CD1c-positive myeloid dendritic cell (primary cell): ENCODE measurements at regions not wholly inside any gene's neighbourhood (a gene's known extent, or its start where the extent isn't known, plus 50 kb on each side); places are given as distances from the start of the nearest gene placed in this dataset.

Source experiments
- DNase-seq: peaks from one replicate; pipeline ENCODE4 v3.0.0-alpha.2; 2016; ENCODE audit errors: extremely low spot score

- no peak for DNase-seq
Measured at GRCh38 chr2:224211791-224212190, 172.7 kb upstream of the SERPINE2 start.

GRCh38 chr2:224211181-224211480, 172.0 kb upstream of the SERPINE2 start:
- no peak for DNase-seq

GRCh38 chr2:224210286-224211180, 171.4 kb upstream of the SERPINE2 start:
- no peak for DNase-seq

- DNase-seq = no peak
Measured at GRCh38 chr2:224209555-224210285, 170.6 kb upstream of the SERPINE2 start.

- DNase-seq = no peak
Measured at GRCh38 chr2:224208443-224208842, 169.4 kb upstream of the SERPINE2 start.

GRCh38 chr2:224208007-224208406, 168.9 kb upstream of the SERPINE2 start:
- no peak for DNase-seq

GRCh38 chr2:224206816-224207215, 167.7 kb upstream of the SERPINE2 start:
- DNase-seq = no peak

GRCh38 chr2:224202281-224202865, 163.3 kb upstream of the SERPINE2 start:
- DNase-seq = no peak

GRCh38 chr2:224198436-224198835, 159.3 kb upstream of the SERPINE2 start:
- no peak for DNase-seq

GRCh38 chr2:224196810-224197209, 157.7 kb upstream of the SERPINE2 start:
- DNase-seq = no peak

- DNase-seq = no peak
Measured at GRCh38 chr2:224195925-224196571, 157.0 kb upstream of the SERPINE2 start.

GRCh38 chr2:224194161-224194560, 155.1 kb upstream of the SERPINE2 start:
- DNase-seq = no peak

GRCh38 chr2:224191465-224191864, 152.4 kb upstream of the SERPINE2 start:
- DNase-seq = no peak

GRCh38 chr2:224190936-224191270, 151.8 kb upstream of the SERPINE2 start:
- no peak for DNase-seq

GRCh38 chr2:224190234-224190935, 151.3 kb upstream of the SERPINE2 start:
- DNase-seq = no peak

GRCh38 chr2:224187220-224187619, 148.1 kb upstream of the SERPINE2 start:
- DNase-seq = no peak

GRCh38 chr2:224185023-224185601, 146.0 kb upstream of the SERPINE2 start:
- DNase-seq = no peak

GRCh38 chr2:224183086-224183485, 144.0 kb upstream of the SERPINE2 start:
- no peak for DNase-seq

GRCh38 chr2:224182498-224182897, 143.4 kb upstream of the SERPINE2 start:
- DNase-seq = no peak

- DNase-seq = no peak
Measured at GRCh38 chr2:224181534-224182155, 142.6 kb upstream of the SERPINE2 start.

GRCh38 chr2:224180810-224181209, 141.7 kb upstream of the SERPINE2 start:
- DNase-seq = no peak
